T-helper 17 cell (primary cell): ENCODE measurements at regions not wholly inside any gene's neighbourhood (a gene's known extent, or its start where the extent isn't known, plus 50 kb on each side); places are given as distances from the start of the nearest gene placed in this dataset.
"Not testable (repeated sequence)": the region's sequence is repeated elsewhere in the genome, so short reads cannot be mapped to it uniquely, and the experiment has no call there.

Experiments used
- ATAC-seq: fragments of 150-1000 bp; cut with Tn5 transposase; 2 replicates; pipeline ENCODE4 v1.10.0; 2021; ENCODE audit warnings: mild to moderate bottlenecking, moderate library complexity
- DNase-seq, 3 donors: peaks; one replicate each; pipeline versions ENCODE4 v3.0.0 to v3.0.0-alpha.2; 2020 to 2021
- H3K9me3 ChIP-seq: one replicate; pipeline ENCODE4 v1.7.0; 2013; ENCODE audit warnings: low read length, mild to moderate bottlenecking; ENCODE audit not compliant: control insufficient read depth, poor library complexity, severe bottlenecking
- H3K27ac Mint-ChIP-seq: one replicate; pipeline ENCODE4 v1.8.0; 2022; ENCODE audit warnings: mild to moderate bottlenecking, moderate library complexity, mixed read lengths
- H3K27me3 Mint-ChIP-seq: one replicate; pipeline ENCODE4 v1.8.0; 2022; ENCODE audit warnings: mixed read lengths
- H3K36me3 Mint-ChIP-seq: one replicate; pipeline ENCODE4 v1.8.0; 2022; ENCODE audit warnings: low read depth, mixed read lengths
- H3K4me1 Mint-ChIP-seq: one replicate; pipeline ENCODE4 v1.8.0; 2022; ENCODE audit warnings: mild to moderate bottlenecking, mixed read lengths
- H3K4me3 Mint-ChIP-seq: one replicate; pipeline ENCODE4 v1.8.0; 2022; ENCODE audit warnings: mild to moderate bottlenecking, moderate library complexity, mixed read lengths

DNA sequence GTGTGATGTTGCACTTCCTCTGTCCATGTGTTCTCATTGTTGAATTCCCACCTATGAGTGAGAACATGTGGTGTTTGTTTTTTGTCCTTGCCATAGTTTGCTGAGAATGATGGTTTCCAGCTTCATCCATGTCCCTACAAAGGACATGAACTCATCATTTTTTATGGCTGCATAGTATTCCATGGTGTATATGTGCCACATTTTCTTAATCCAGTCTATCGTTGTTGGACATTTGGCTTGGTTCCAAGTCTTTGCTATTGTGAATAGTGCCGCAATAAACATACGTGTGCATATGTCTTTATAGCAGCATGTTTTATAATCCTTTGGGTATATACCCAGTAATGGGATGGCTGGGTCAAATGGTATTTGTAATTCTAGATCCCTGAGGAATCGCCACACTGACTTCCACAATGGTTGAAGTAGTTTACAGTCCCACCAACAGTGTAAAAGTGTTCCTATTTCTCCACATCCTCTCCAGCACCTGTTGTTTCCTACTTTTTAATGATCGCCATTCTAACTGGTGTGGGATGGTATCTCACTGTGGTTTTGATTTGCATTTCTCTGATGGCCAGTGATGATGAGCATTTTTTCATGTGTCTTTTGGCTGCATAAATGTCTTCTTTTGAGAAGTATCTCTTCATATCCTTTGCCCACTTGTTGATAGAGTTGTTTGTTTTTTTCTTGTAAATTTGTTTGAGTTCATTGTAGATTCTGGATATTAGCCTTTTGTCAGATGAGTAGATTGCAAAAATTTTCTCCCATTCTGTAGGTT is 463.6 kb downstream of the RPS6KC1 start:
- H3K27ac Mint-ChIP-seq, H3K4me1 Mint-ChIP-seq, H3K4me3 Mint-ChIP-seq, H3K36me3 Mint-ChIP-seq, DNase-seq, ATAC-seq, H3K9me3 ChIP-seq: not testable (repeated sequence)
- peaks cover 11% of the 10 kb centered on the region for H3K27me3 Mint-ChIP-seq

DNA sequence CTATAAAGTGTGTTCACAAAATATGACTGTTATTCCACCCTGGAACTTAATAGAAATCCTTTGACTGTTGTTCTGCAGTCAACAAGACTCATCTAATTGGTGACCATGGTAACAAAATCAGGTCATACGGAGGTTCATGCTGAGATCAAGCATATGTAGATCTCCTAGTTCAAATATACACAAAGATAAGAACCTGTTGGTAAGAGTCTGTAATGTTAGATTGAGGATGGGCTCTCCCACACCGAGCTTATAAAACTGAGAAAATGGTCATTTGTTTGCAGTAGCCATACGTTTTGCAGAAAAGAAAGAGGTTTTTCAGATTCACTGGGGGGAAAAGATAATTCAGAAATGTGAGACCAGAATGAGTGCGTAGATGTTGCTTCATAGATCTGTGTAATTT is 468.1 kb downstream of the RPS6KC1 start:
- no peak for ATAC-seq
- Mint-ChIP-seq H3K27me3 (peaks cover 11% of the 10 kb centered on the region), H3K4me3 (no peak overlapping the region), H3K4me1 (no peaks in the 10 kb centered on the region), H3K27ac (no peak overlapping the region), H3K36me3 (no peaks in the 10 kb centered on the region)
- no peak for DNase-seq
- H3K9me3 ChIP-seq = no peaks in the 10 kb centered on the region

DNA sequence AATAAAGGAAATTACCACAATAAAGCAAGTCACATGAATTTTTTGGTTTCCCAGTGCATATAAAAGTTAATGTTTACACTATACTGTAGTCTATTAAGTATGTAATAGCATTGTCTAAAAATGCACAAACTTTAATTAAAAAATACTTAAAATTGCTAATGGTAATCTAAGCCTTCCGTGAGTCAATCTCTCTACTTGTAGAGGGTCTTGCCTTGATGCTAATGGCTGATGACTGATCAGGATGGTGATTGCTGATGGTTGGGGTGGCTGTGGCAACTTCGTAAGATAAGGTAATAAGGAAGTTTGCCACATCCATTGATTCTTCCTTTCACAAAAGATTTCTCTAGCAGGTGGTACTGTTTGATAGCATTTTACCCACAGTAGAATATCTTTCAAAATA is 466.6 kb upstream of the PROX1 start:
- Mint-ChIP-seq H3K4me1 (no peaks in the 10 kb centered on the region), H3K27ac (no peak overlapping the region), H3K27me3 (peaks cover 11% of the 10 kb centered on the region), H3K36me3 (no peaks in the 10 kb centered on the region), H3K4me3 (no peak overlapping the region)
- DNase-seq (no peak), ATAC-seq (no peak)
- no peaks in the 10 kb centered on the region for H3K9me3 ChIP-seq

DNA sequence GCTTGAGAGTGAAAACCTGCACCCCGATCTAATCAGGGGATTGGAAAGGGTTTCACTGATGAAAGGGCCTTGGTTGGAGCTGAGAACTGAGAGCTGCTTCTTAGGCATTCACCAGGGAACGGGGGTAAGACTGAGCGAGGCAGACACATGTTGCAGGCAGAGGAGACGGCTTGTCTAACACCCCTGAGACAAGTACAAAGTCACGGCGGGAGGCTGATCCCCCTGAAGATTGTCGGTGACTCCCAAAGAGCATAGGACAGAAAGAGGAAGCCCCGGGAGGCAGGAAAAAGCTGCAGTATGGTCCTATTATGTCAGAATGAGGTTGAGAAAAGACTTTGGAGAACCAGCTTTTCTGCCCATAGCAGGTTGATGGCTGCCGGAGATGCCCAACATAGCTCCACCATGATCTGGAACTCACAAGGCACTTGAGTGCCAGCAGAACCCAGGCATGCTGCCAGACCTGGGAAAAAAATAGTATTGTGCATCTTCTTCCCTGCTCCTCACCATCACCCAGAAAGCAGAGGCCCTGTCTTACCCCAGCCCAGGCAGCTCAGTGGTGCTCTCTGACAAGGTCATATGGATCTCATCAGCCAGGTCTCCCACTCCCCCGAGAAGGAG is 463.9 kb upstream of the PROX1 start:
- no peaks in the 10 kb centered on the region for H3K36me3 Mint-ChIP-seq
- H3K9me3 ChIP-seq = no peaks in the 10 kb centered on the region
- ATAC-seq (no peak), DNase-seq (no peak)
- H3K4me1 Mint-ChIP-seq = no peaks in the 10 kb centered on the region
- no peak overlapping the region for H3K4me3 Mint-ChIP-seq
- no peak overlapping the region for H3K27ac Mint-ChIP-seq
- peaks cover 10% of the 10 kb centered on the region for H3K27me3 Mint-ChIP-seq

DNA sequence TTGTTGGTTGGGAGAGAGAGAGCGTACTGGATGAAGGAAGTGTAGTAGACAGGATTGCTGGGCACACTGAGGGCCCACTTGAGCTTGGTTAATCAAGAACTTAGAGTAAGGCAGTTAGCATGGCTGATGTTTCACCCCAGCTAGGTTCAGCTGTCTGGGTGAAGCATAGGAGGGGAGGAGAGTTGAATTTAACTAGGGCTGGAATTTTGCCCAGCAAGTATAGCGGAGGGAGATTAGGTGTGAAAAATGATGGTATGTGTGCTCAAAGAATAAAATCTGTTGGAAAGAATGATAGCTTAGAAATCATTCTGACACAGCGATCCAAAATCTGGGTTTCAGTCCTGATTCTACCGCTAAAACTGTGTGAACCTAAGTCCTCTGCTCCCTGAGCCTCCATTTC is 461.5 kb upstream of the PROX1 start:
- H3K36me3 Mint-ChIP-seq = no peaks in the 10 kb centered on the region
- H3K4me1 Mint-ChIP-seq = no peaks in the 10 kb centered on the region
- peaks cover 6% of the 10 kb centered on the region for H3K27me3 Mint-ChIP-seq
- DNase-seq (no peak), ATAC-seq (no peak)
- H3K4me3 Mint-ChIP-seq = no peak overlapping the region
- H3K27ac Mint-ChIP-seq = no peak overlapping the region
- H3K9me3 ChIP-seq = no peaks in the 10 kb centered on the region

DNA sequence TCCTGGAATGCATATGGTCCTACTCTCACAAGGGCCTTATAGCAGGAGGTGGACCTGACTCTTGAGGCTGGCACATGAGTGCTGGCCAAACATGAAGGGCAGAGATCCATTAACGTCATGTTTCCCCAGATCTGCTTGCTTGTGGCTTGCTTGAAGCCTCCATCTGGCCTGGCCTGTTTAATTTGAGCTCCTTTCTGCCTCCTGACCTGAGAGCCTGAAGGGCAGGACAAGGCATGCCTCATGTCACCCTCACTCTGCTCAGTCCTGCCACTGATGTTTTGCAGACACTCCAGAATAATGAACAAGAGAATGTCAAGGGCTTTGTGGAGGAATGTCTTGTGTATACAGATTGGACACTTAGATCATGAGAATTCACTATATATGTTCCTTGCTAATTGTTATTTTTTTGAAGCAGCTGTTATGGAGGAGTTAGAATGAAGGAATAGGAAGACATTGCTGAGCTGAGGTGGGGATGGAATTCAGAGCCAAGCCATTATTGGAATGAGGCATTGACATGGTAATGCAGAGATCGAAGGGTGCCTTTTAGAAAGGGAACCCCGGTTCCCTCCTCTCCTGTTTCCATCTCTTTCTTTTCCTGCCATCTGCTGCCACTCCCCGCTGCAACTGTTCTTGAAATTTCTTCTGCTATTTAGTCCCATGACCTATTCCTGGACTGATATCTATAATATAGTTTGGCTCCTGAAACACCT is 457.0 kb upstream of the PROX1 start:
- DNase-seq = no peak
- no peak overlapping the region for H3K27ac Mint-ChIP-seq
- no peaks in the 10 kb centered on the region for H3K27me3 Mint-ChIP-seq
- no peak for ATAC-seq
- H3K9me3 ChIP-seq = no peaks in the 10 kb centered on the region
- no peaks in the 10 kb centered on the region for H3K4me1 Mint-ChIP-seq
- no peaks in the 10 kb centered on the region for H3K36me3 Mint-ChIP-seq
- H3K4me3 Mint-ChIP-seq = no peak overlapping the region

DNA sequence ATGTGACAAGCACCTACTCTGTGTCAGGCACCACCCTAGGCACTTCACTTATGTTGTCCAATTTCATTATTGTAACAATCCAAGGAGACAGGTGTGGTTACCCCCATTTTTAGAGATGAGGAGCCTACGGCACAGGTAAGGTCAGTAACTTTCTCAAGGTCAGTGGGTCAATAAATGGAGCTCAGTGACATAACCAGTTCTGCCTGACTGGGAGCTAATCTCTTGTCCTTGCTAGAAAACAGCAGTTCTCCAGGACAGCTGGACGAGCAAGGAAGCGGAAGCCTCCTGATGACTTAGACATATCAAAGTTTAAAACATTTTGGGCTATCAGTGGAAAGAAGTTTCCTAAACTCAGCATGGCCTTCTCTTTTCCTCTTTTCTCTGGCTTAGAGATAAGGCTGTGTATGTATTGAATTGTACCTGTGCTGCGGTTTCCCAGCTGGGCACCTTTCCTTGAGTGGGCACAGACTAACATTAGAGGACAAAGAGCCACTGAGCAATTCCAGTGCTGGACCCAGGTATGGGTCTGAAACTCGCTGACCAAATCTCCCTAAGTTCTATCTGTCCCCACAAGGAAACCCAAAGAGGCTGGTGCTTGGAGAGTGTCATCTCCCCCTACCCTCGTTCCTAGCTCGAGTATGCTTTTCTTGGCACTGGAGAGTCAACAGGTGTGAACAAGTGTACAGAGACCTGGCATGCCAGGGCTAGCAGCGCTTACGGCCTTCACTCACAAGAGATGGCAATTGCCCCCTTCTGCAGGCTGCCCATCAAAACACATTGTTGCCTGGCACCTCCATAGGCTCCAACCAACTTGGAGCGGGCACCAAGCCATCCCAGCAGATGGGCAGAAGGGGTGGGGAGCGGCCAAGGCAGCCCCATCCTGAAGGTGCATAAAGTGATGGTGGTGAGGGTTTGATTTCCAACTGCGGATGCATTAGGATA is 456.1 kb upstream of the PROX1 start:
- H3K4me3 Mint-ChIP-seq = no peak overlapping the region
- H3K4me1 Mint-ChIP-seq = no peaks in the 10 kb centered on the region
- no peak overlapping the region for H3K27ac Mint-ChIP-seq
- DNase-seq = no peak
- H3K9me3 ChIP-seq = no peaks in the 10 kb centered on the region
- ATAC-seq = no peak
- H3K36me3 Mint-ChIP-seq = no peaks in the 10 kb centered on the region
- no peaks in the 10 kb centered on the region for H3K27me3 Mint-ChIP-seq

DNA sequence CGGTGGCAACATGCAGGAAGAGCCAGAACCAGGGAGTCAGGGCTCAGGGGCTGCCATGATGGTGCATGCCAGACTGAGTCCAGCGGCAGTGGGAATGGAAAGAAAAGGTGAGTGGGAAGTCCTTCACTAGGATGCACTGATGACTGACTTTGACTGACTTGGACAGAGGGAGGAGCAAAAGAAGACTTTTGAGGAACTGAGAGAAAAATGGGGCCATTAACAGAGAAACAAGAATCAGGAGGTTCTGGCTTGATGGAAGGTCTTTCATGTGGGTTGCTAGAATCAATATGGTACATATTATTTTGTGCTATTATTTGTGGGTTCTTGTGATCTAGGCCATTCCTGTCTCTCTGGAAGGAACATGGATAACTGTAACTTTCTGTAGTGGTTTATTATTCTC is 454.6 kb upstream of the PROX1 start:
- H3K9me3 ChIP-seq = no peaks in the 10 kb centered on the region
- Mint-ChIP-seq H3K27ac (no peak overlapping the region), H3K4me1 (no peaks in the 10 kb centered on the region), H3K27me3 (no peaks in the 10 kb centered on the region), H3K4me3 (no peak overlapping the region), H3K36me3 (no peaks in the 10 kb centered on the region)
- no peak for ATAC-seq
- DNase-seq = no peak

DNA sequence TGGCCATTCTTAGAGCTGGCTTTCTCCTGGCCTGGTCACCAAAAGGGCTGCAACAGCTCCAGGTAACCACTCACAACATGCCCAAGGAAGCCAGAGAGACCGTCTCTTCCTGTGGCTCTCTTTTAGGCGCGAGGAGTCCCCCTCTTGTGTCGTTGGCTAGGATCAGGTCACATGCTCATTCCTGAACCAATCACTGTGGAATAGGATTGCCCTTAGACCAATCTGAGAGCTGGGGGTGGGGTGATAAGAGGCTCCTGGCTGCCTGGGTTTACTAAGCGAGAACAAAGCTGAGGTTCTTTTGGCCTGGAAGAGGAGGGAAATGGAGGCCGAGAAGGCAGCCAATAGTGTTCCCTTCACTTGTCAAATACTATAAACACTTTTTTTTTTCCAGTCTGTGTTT is 452.1 kb upstream of the PROX1 start:
- Mint-ChIP-seq H3K4me1 (no peaks in the 10 kb centered on the region), H3K27ac (no peak overlapping the region), H3K4me3 (no peak overlapping the region), H3K36me3 (no peaks in the 10 kb centered on the region), H3K27me3 (no peaks in the 10 kb centered on the region)
- H3K9me3 ChIP-seq = no peaks in the 10 kb centered on the region
- ATAC-seq (no peak), DNase-seq (no peak)

DNA sequence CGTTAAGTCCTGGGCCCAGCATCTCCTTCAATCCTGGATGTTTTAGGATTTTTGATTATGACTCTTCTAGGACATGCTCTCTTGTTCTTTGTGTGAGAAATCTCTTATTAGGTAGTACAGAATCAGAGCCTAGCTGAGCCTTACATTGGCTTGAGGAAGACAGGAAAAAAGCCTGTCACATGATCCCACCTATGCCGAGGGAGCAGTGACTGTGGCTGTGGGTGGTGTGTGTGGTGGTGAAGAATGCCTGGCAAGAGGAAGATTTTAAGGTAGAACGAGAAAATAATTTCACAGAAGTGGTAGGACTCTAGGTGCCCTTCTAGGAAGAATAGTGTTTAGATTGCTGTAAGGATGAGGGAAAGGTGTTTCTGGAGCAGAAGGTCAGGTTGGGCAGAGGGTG is 449.5 kb upstream of the PROX1 start:
- Mint-ChIP-seq H3K27me3 (no peaks in the 10 kb centered on the region), H3K4me1 (no peaks in the 10 kb centered on the region), H3K27ac (no peak overlapping the region), H3K36me3 (no peaks in the 10 kb centered on the region), H3K4me3 (no peak overlapping the region)
- H3K9me3 ChIP-seq = no peaks in the 10 kb centered on the region
- ATAC-seq = no peak
- no peak for DNase-seq

DNA sequence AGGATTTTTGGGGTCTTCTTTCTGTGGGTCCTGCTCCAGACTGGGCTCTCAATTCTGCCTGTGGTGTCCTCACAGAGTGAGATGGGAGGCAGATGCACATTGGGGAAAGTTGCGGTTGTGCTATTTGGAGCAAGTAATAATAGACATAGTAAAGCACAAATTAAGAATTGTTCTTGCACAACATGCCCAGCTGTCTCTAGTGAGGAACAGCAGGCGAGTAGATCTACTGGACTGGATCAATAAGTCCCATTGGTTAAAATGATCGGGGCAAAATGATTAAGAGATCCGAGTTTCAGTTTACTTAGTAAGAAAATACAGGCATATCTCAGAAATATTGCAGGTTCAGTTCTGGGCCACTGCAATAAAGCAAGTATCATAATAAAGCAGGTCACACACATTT is 448.3 kb upstream of the PROX1 start:
- ATAC-seq (no peak), DNase-seq (no peak)
- Mint-ChIP-seq H3K27me3 (no peaks in the 10 kb centered on the region), H3K4me3 (no peak overlapping the region), H3K4me1 (no peaks in the 10 kb centered on the region), H3K27ac (no peak overlapping the region), H3K36me3 (no peaks in the 10 kb centered on the region)
- no peaks in the 10 kb centered on the region for H3K9me3 ChIP-seq

DNA sequence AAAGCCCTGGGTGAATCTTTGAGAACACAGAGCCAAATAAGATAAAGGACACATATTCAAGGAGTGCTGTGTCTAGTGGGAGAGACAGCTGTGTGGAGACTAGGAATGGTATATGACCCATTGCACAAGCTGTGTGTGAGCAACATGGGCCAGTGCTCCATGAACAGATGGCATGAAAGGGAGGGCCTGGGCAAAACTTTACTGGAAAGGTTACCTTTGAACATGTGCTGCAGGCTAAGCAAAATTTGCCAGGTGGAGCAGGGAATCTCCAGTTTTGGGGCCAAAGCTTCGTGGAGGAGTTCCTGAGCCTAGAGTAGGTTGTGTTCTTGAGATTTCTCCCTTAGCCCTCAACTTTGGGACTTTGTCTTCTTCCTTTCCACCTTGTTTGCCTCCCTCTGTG is 446.1 kb upstream of the PROX1 start:
- Mint-ChIP-seq H3K27me3 (no peaks in the 10 kb centered on the region), H3K4me1 (no peaks in the 10 kb centered on the region), H3K27ac (no peak overlapping the region), H3K4me3 (no peak overlapping the region), H3K36me3 (no peaks in the 10 kb centered on the region)
- ATAC-seq = no peak
- H3K9me3 ChIP-seq = no peaks in the 10 kb centered on the region
- no peak for DNase-seq

DNA sequence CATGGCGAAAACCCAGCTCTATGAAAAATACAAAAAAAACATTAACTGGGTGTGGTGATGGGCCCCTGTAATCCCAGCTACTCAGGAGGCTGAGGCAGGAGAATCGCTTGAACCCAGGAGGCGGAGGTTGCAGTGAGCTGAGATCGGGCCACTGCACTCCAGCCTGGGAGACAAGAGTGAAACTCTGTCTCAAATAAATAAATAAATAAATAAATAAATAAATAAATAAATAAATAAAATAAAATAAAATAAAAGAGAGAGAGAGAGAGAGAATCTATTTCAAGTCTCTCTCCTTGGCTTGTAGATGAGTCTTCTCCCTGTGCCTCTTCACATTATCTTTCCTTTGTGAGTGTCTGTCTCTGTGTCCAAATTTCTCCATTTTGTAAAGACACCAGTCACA is 442.6 kb upstream of the PROX1 start:
- not testable (repeated sequence) for H3K4me3 Mint-ChIP-seq, DNase-seq, H3K9me3 ChIP-seq, H3K36me3 Mint-ChIP-seq, H3K27me3 Mint-ChIP-seq, ATAC-seq, H3K27ac Mint-ChIP-seq, H3K4me1 Mint-ChIP-seq
